Renal pelvis (tissue), 1 donor: ENCODE measurements at regions not wholly inside any gene's neighbourhood (a gene's known extent, or its start where the extent isn't known, plus 50 kb on each side); places are given as distances from the start of the nearest gene placed in this dataset.
A peak's percentile ranks its signal among the peaks of the same experiment; 100 is the strongest.

Experiments
- DNase-seq: peaks from one replicate; pipeline ENCODE4 v3.0.0-alpha.2; 2013

GRCh38 chr13:48761256-48761655, 107.5 kb downstream of the CYSLTR2 start:
- DNase-seq = no peak

DNA sequence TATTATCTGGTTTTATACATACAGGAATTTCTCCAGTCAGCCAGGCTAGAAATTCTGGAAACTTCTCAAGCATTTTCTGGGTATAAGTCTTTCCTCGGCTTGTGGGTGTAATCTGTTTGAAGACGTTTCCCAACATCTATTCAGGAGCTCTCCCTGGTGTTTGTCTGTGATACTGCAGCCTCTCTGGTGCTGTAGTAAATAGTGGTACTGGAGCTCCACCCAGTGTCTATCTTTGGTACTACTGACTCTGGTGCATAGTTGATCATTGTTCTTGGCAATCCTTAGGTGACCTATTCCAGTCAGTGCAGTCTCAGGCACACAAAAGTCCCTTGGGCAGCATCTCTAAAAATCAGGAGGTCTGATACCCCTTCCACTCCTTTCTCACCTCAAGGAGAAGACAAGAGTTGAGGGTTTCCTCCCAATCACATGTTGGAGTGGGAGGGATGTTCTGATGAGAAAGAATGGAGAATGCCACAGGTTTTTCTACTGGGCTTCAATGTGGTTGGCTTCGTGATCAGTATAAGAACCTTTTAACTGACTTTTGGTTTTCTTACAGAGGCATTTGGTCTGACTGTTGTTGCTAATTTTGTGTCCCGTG, 115.5 kb downstream of the CYSLTR2 start:
- DNase-seq = peak; percentile 77

- DNase-seq = no peak
Measured at GRCh38 chr13:48770372-48770771, 116.6 kb downstream of the CYSLTR2 start.

- no peak for DNase-seq
Measured at GRCh38 chr13:48772908-48773307, 119.2 kb downstream of the CYSLTR2 start.

- DNase-seq = no peak
Measured at GRCh38 chr13:48773531-48774275, 120.0 kb downstream of the CYSLTR2 start.

GRCh38 chr13:48775285-48775684, 121.6 kb downstream of the CYSLTR2 start:
- DNase-seq = no peak

- no peak for DNase-seq
Measured at GRCh38 chr13:48775804-48776203, 122.1 kb downstream of the CYSLTR2 start.

DNA sequence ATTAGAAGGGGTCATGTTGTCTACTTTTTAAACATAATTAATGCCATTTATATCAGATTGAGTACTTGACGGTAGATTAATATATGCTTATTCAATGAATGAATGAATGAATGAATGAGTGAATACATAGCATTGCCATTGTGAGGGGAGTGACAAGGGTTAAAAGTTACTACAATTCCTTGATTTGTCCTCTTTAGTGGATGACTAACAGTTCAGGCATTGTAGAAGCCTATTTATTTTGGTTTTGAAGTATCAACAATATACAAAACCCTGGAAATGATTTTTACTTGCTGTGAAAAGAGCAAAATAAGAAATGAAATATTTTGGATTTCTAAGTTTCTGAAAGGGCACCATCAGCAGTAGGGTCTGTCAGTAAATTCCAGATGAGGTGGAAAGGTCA, 122.7 kb downstream of the CYSLTR2 start:
- DNase-seq = no peak

DNA sequence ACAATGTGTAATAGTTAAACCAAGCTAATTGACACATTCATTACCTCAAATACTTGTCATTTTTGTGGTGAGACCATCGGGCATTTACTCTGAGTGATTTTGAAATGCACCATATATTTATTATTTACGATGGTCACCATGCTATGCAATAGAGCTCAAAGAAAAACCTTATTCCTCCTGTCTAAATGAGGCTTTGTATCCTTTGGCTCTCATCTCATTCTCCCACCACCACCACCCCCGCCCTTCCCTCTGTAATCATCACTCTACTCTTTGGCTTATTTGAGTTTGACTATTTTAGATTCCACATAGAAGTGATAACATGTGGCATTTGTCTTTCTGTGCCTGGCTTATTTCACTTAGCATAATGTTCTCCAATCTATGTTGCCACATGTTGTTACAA, 124.9 kb downstream of the CYSLTR2 start:
- DNase-seq = no peak

DNA sequence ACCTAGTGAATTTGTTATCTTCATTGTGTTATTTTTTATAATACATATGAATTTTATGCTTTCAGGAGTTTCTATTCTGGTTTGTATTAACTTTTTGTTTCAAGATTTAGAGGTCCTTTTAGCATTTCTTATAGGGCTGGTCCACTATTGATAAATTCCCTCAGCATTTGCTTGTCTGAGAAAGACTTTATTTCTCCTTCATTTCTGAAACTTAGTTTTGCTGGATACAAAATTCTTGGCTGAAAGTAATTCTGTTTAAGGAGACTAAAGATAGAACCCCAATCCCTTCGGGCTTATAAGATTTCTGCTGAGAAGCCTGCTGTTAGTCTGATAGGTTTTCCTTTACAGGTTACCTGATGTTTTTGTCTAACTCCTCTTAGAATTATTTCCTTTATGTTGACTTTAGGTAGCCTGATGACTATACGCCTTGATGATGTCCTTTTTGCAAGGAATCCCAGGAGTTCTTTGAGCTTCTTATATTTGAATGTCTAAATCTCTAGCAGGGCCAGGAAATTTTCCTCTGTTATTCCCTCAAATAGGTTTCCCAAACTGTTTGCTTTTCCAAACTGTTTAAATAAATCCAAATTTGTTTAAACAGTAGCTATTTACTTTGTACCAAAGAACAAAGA, 127.1 kb downstream of the CYSLTR2 start:
- DNase-seq = no peak

GRCh38 chr13:48782429-48782840, 128.7 kb downstream of the CYSLTR2 start:
- DNase-seq = no peak

GRCh38 chr13:48783181-48783630, 129.5 kb downstream of the CYSLTR2 start:
- no peak for DNase-seq

DNA sequence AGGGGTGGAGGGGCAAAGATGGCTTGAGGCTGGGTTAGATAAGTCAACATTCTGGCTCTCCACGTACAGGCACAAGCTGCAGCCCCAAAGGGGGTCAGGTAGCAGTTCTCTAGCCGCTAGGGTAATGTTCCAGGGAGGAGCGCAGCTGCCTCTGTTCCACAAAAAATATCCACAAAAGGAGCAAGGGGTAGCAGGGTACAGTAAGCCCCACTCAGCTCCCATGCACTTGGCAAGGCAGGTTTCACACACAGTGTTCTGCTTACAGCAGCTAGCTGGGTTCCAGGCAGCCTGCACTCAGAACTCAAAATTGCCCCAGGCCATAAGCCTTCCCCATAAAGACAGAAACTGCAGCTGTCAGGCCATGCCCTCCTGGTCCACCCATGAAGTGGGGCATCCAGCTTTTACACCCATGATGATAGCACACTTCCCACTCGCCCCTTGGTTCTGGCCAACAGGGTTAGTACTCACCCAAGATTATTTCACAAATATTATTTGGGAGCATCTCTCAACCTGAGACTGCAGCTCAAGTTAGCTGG, 130.0 kb downstream of the CYSLTR2 start:
- DNase-seq = no peak

DNA sequence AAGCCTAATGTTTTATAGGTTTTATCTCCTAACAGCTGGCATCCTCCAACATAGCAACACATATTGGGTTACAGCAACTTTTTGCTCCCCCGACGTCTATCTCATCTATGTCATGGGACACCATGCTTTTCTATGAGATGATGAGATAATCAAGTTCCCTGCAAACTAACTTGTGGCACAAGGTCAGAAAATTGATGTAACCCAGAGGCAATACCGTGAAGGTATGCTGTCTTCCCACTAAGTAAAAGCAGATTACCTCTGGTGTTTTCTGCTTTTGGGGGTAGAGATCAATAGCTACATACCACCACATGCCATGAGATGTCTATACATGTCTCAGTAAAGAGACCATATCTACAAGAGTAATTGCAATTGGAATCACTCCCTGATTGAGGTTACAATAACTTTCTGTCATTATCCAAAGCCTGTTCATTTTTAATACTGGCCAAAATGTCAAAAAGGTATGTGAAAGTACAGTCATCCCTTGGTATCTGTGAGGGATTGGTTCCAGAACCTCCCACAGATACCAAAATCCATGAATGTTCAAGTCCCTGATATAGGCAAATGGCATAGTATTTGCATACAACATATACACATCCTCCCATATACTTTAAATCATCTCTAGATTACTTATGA, 131.3 kb downstream of the CYSLTR2 start:
- DNase-seq = no peak

GRCh38 chr13:48790199-48790598, 136.5 kb downstream of the CYSLTR2 start:
- DNase-seq = no peak

- DNase-seq = no peak
Measured at GRCh38 chr13:48790966-48791365, 137.2 kb downstream of the CYSLTR2 start.

- DNase-seq = no peak
Measured at GRCh38 chr13:48797127-48797526, 143.4 kb downstream of the CYSLTR2 start.

- no peak for DNase-seq
Measured at GRCh38 chr13:48797761-48798160, 144.0 kb downstream of the CYSLTR2 start.

DNA sequence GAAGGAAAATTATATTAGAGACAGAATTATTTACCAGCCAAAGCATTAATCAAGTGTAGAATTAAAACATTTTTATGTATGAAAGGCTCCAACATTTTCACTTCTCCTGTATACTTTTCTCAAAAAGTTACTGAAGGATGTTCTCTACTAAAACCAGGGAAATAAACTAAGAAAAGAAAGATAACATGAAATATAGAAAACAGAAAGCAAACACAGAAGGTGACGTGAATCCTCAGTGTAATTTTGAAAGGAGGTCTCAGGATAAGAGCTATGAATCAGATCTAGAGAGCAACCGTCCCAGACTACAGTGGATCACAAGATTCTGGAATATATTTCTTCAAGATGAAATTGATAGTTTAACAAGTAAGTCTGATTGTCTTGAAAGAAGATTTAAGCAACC, 144.5 kb downstream of the CYSLTR2 start:
- no peak for DNase-seq

GRCh38 chr13:48801255-48801654, 147.5 kb downstream of the CYSLTR2 start:
- DNase-seq = no peak

DNA sequence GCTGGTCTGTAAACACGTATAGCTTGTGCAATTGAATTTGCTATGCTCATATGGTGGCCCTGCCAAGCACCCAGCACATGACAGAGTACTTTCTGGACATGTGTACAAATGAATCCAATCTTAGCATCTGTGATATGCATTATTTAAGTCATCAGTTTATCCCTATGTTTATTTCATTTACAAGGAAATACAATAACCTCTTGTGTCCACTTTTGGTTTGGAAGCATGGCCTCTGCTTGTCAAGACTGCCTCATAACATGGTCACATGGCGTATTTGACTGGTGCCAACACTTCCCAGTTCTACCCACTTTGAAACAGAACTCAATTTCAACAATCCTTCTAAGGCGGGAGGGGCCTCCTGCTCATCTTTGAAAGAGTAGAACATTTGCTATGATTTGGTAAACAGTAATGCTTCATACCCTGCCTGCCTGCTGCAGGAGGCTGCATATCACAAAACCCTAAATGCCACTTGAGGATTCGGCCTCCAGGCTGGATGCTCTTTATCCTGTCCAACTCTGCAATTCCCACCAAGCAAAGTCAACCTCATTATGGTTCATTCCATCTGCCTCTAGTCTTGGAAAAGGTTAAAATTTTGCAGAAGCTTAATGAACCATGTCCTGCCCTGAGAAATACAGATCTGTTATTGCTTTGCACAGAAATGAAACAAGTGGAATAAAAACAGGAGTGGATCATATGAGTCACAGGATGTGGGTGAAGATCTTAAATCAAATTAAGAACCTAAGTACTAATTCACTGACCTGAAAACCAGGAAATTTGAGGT, 151.3 kb downstream of the CYSLTR2 start:
- DNase-seq = no peak

- DNase-seq = no peak
Measured at GRCh38 chr13:48806522-48806921, 152.8 kb downstream of the CYSLTR2 start.
